H1 (cell line): ENCODE measurements at regions not wholly inside any gene's neighbourhood (a gene's known extent, or its start where the extent isn't known, plus 50 kb on each side); places are given as distances from the start of the nearest gene placed in this dataset.

ENCODE experiments used
- CTCF ChIA-PET: fragments of 300-600 bp; sonication (Branson Sonifier 250); formaldehyde crosslinking; loops from one replicate; lab custom pipeline; 2021; ENCODE audit not compliant: partially characterized antibody; lab: Charles Lee
- POLR2A ChIA-PET: fragments of 300-600 bp; sonication (Branson Sonifier 250); formaldehyde crosslinking; loops from one replicate; lab custom pipeline; 2021; ENCODE audit warnings: inconsistent platforms; ENCODE audit not compliant: partially characterized antibody; lab: Charles Lee
- DNase-seq, 2 experiments: peaks; one replicate each; pipeline versions ENCODE4 v3.0.0 to v3.0.0-alpha.2; 2010 to 2022; ENCODE audit warnings: low spot score in 2 of 2, low read depth in 1 of 2, mixed read lengths in 1 of 2
- FAIRE-seq: peaks from 2 replicates; lab custom pipeline; 2011; peaks lifted over from hg19 to GRCh38; lab: Jason Lieb, UNC
- H2AFZ ChIP-seq: 2 replicates; pipeline ENCODE4 v1.8.1; 2012; ENCODE audit warnings: low read length, inconsistent platforms
- H2AK5ac ChIP-seq: 2 replicates; pipeline ENCODE4 v1.6.1; 2013; ENCODE audit warnings: low read depth, low read length
- H2BK120ac ChIP-seq: replicated peaks from 2 replicates; pipeline ENCODE3; 2013; ENCODE audit warnings: low read depth, low read length, inconsistent platforms
- H2BK12ac ChIP-seq: 2 replicates; pipeline ENCODE4 v1.6.1; 2013; ENCODE audit warnings: low read depth, low read length
- H2BK15ac ChIP-seq: 2 replicates; pipeline ENCODE4 v1.6.1; 2013; ENCODE audit warnings: low read length
- H2BK20ac ChIP-seq: 2 replicates; pipeline ENCODE4 v1.6.1; 2013; ENCODE audit warnings: low read length
- H2BK5ac ChIP-seq: 2 replicates; pipeline ENCODE4 v1.6.1; 2013; ENCODE audit warnings: low read depth, low read length
- H3K14ac ChIP-seq: 2 replicates; pipeline ENCODE4 v1.6.1; 2013; ENCODE audit warnings: inconsistent platforms; ENCODE audit not compliant: insufficient read length
- H3K18ac ChIP-seq: 2 replicates; pipeline ENCODE4 v1.6.1; 2013; ENCODE audit warnings: low read length; ENCODE audit errors: extremely low read depth
- H3K23ac ChIP-seq: 2 replicates; pipeline ENCODE4 v1.6.1; 2013; ENCODE audit warnings: inconsistent platforms; ENCODE audit not compliant: insufficient read length
- H3K23me2 ChIP-seq: 2 replicates; pipeline ENCODE4 v1.6.1; 2013; ENCODE audit warnings: low read depth, low read length
- H3K27ac ChIP-seq: 2 replicates; pipeline ENCODE4 v1.6.1; 2011; ENCODE audit warnings: low read depth, low read length, inconsistent platforms
- H3K27me3 ChIP-seq, 4 experiments: replicated peaks in 1 of 4; 1 replicate in 1 of 4; 2 replicates in 3 of 4; pipeline versions ENCODE4 v1.6.1 to v1.8.1; 2011 to 2013; ENCODE audit warnings: low read length in 3 of 4, mild to moderate bottlenecking in 3 of 4, inconsistent platforms in 2 of 4, mixed read lengths in 2 of 4, moderate library complexity in 1 of 4; ENCODE audit not compliant: control insufficient read depth in 3 of 4, insufficient read depth in 3 of 4; ENCODE audit errors: extremely low read depth in 1 of 4
- H3K36me3 ChIP-seq, 4 experiments: 2 replicates each; pipeline versions ENCODE4 v1.6.1 to v1.8.1; 2011 to 2013; ENCODE audit warnings: mild to moderate bottlenecking in 4 of 4, low read length in 3 of 4, moderate library complexity in 2 of 4, control low read depth in 1 of 4, inconsistent platforms in 1 of 4; ENCODE audit not compliant: insufficient read depth in 4 of 4, control insufficient read depth in 2 of 4
- H3K4ac ChIP-seq: replicated peaks from 2 replicates; pipeline ENCODE3; 2013; ENCODE audit warnings: low read length, low read depth, mixed read lengths, inconsistent platforms; ENCODE audit not compliant: insufficient read length
- H3K4me1 ChIP-seq, 4 experiments: replicated peaks in 1 of 4; 1 replicate in 1 of 4; 2 replicates in 3 of 4; pipeline versions ENCODE4 v1.6.1 to v1.8.1; 2011 to 2013; ENCODE audit warnings: low read length in 3 of 4, inconsistent platforms in 2 of 4, mixed read lengths in 1 of 4; ENCODE audit not compliant: insufficient read depth in 4 of 4, control insufficient read depth in 3 of 4
- H3K4me2 ChIP-seq, 2 experiments: 2 replicates each; pipeline versions ENCODE4 v1.6.1 to v1.8.1; 2011 to 2013; ENCODE audit warnings: low read depth in 2 of 2, low read length in 2 of 2, control low read depth in 1 of 2, inconsistent platforms in 1 of 2, mild to moderate bottlenecking in 1 of 2; ENCODE audit not compliant: insufficient read depth in 1 of 2
- H3K4me3 ChIP-seq, 4 experiments: fragments of 200-600, 300-600 bp in 1 of 4; sonication (generic), shearing (Covaris generic), sonication (Bioruptor Twin) in 1 of 4; 2 replicates each; pipeline versions ENCODE4 v1.5.1 to v1.8.1; 2011 to 2016; ENCODE audit warnings: low read length in 4 of 4, low read depth in 3 of 4, control low read depth in 2 of 4, inconsistent platforms in 2 of 4, mild to moderate bottlenecking in 2 of 4, mixed read lengths in 1 of 4, moderate library complexity in 1 of 4; ENCODE audit not compliant: insufficient read depth in 2 of 4; ENCODE audit errors: extremely low read depth in 1 of 4
- H3K56ac ChIP-seq: replicated peaks from 2 replicates; pipeline ENCODE3; 2013; ENCODE audit warnings: low read depth, mild to moderate bottlenecking, mixed read lengths, low read length, inconsistent platforms; ENCODE audit not compliant: insufficient read length
- H3K79me1 ChIP-seq: 2 replicates; pipeline ENCODE4 v1.6.1; 2013; ENCODE audit warnings: low read depth, low read length, control low read depth
- H3K79me2 ChIP-seq, 2 experiments: 2 replicates each; pipeline versions ENCODE4 v1.6.1 to v1.8.1; 2012 to 2013; ENCODE audit warnings: low read length in 2 of 2, mild to moderate bottlenecking in 2 of 2, inconsistent platforms in 1 of 2; ENCODE audit not compliant: insufficient read depth in 2 of 2, control insufficient read depth in 1 of 2
- H3K9ac ChIP-seq, 4 experiments: replicated peaks in 1 of 4; 1 replicate in 1 of 4; 2 replicates in 3 of 4; pipeline versions ENCODE4 v1.6.1 to v1.8.1; 2011 to 2013; ENCODE audit warnings: low read depth in 3 of 4, low read length in 3 of 4, control low read depth in 2 of 4, mild to moderate bottlenecking in 2 of 4, moderate library complexity in 2 of 4, inconsistent platforms in 1 of 4; ENCODE audit errors: extremely low read depth in 1 of 4
- H3K9me3 ChIP-seq, 2 experiments: 2 replicates each; pipeline versions ENCODE4 v1.6.1 to v1.8.1; 2012 to 2013; ENCODE audit warnings: mild to moderate bottlenecking in 2 of 2, moderate library complexity in 2 of 2, control low read depth in 1 of 2, inconsistent platforms in 1 of 2, low read depth in 1 of 2, low read length in 1 of 2, mixed read lengths in 1 of 2; ENCODE audit not compliant: insufficient read depth in 2 of 2
- H4K20me1 ChIP-seq, 2 experiments: replicated peaks in 1 of 2; 2 replicates each; pipeline versions ENCODE3 to v1.8.1; 2011 to 2013; ENCODE audit warnings: inconsistent platforms in 2 of 2, low read length in 2 of 2, mild to moderate bottlenecking in 1 of 2; ENCODE audit not compliant: insufficient read depth in 2 of 2, control insufficient read depth in 1 of 2
- H4K5ac ChIP-seq: 2 replicates; pipeline ENCODE4 v1.6.1; 2013; ENCODE audit warnings: low read length, low read depth, mixed read lengths, inconsistent platforms; ENCODE audit not compliant: insufficient read length
- H4K8ac ChIP-seq: 2 replicates; pipeline ENCODE4 v1.8.0; 2013; ENCODE audit warnings: mild to moderate bottlenecking, moderate library complexity, low read length, inconsistent platforms; ENCODE audit not compliant: insufficient read depth; ENCODE audit errors: extremely low read depth
- H4K91ac ChIP-seq: replicated peaks from 2 replicates; pipeline ENCODE3; 2013; ENCODE audit warnings: low read length, mixed read lengths, inconsistent platforms; ENCODE audit not compliant: insufficient read length
- ATF3 ChIP-seq: IDR thresholded peaks from 2 replicates; pipeline ENCODE4 v1.6.1; 2011; ENCODE audit warnings: low read depth, mild to moderate bottlenecking, low read length; ENCODE audit not compliant: insufficient read depth
- BRCA1 ChIP-seq: IDR thresholded peaks from 2 replicates; pipeline ENCODE4 v1.6.1; 2012; ENCODE audit warnings: low read depth, low read length, improper control_type of control experiment
- CTBP2 ChIP-seq: IDR thresholded peaks from 2 replicates; pipeline ENCODE4 v1.7.0; 2011; ENCODE audit warnings: borderline replicate concordance, mild to moderate bottlenecking, moderate library complexity, mixed read lengths, low read length; ENCODE audit not compliant: insufficient read depth, insufficient read length
- HDAC2 ChIP-seq, 2 experiments: fragments of 300-600 bp in 1 of 2; sonication (generic) in 1 of 2; IDR thresholded peaks; 2 replicates each; pipeline ENCODE4 v1.6.1; 2011 to 2012; ENCODE audit warnings: low read depth in 2 of 2, low read length in 2 of 2, mild to moderate bottlenecking in 2 of 2, moderate library complexity in 2 of 2, borderline replicate concordance in 1 of 2, inconsistent platforms in 1 of 2
- JUN ChIP-seq: IDR thresholded peaks from 2 replicates; pipeline ENCODE4 v1.6.1; 2011; ENCODE audit warnings: low read depth, mild to moderate bottlenecking, improper control_type of control experiment, low read length
- KDM5A ChIP-seq: fragments of 200-600 bp; IDR thresholded peaks from 2 replicates; pipeline ENCODE4 v1.7.1; 2012; ENCODE audit warnings: mild to moderate bottlenecking, low read length, inconsistent platforms, mixed read lengths
- NRF1 ChIP-seq: IDR thresholded peaks from 2 replicates; pipeline ENCODE4 v1.6.1; 2011; ENCODE audit warnings: mild to moderate bottlenecking, low read depth, low read length, improper control_type of control experiment
- RNF2 ChIP-seq: fragments of 200-900, 300-1000 bp; sonication (generic); IDR thresholded peaks from 2 replicates; pipeline ENCODE4 v1.7.1; 2016; ENCODE audit warnings: borderline replicate concordance, low read depth, mild to moderate bottlenecking, antibody characterized with exemption, low read length; ENCODE audit not compliant: poor library complexity, severe bottlenecking; ENCODE audit errors: missing control alignments
- SP1 ChIP-seq: IDR thresholded peaks from 2 replicates; pipeline ENCODE4 v1.6.1; 2011; ENCODE audit warnings: low read depth, low read length
- TAF7 ChIP-seq: optimal IDR thresholded peaks from 2 replicates; pipeline ENCODE3; 2011; ENCODE audit warnings: low read depth, mild to moderate bottlenecking, inconsistent platforms, low read length, moderate library complexity, borderline replicate concordance
- TBP ChIP-seq: IDR thresholded peaks from 2 replicates; pipeline ENCODE4 v1.6.1; 2011; ENCODE audit warnings: low read depth, low read length, improper control_type of control experiment
- TCF12 ChIP-seq: IDR thresholded peaks from 2 replicates; pipeline ENCODE4 v1.6.1; 2011; ENCODE audit warnings: low read depth, mild to moderate bottlenecking, low read length
- TEAD4 ChIP-seq: IDR thresholded peaks from 2 replicates; pipeline ENCODE4 v1.6.1; 2012; ENCODE audit warnings: low read depth, low read length, inconsistent platforms, mixed read lengths
- WGBS, 2 experiments: shearing (Covaris generic) in 1 of 2; methylation state at CpG; one replicate each; pipeline versions ENCODE4 v1.1.6 to v1.1.7; 2013 to 2015; ENCODE audit warnings: low lambda C conversion rate in 2 of 2, mixed read lengths in 2 of 2, inconsistent platforms in 1 of 2, low coverage in 1 of 2, missing lambda C conversion rate in 1 of 2; ENCODE audit not compliant: insufficient replicate concordance in 2 of 2, insufficient coverage in 1 of 2, insufficient read length in 1 of 2; ENCODE audit errors: extremely low coverage in 1 of 2, missing lambda C conversion rate in 1 of 2; 5-methylcytosine and 5-hydroxymethylcytosine counted together

- Histone ChIP-seq H3K79me1 (no peaks in the 10 kb centered on the region), H2BK5ac (no peak overlapping the region), H2BK20ac (no peak overlapping the region), H3K23me2 (no peaks in the 10 kb centered on the region), H3K56ac (no peak overlapping the region), H3K18ac (no peak overlapping the region), H3K4ac (no peak overlapping the region), H3K23ac (no peak overlapping the region), H3K9me3 (no peaks in the 10 kb centered on the region), H3K4me1 (peaks cover 0 to 14% (median 4%) of the 10 kb centered on the region in 4 experiments; a peak in 5 of 7 replicates), H3K14ac (no peak overlapping the region), H3K4me2 (no peak overlapping the region), H2AFZ (no peak overlapping the region), H3K36me3 (no peaks in the 10 kb centered on the region), H3K79me2 (no peaks in the 10 kb centered on the region), H4K8ac (no peak overlapping the region), H2BK120ac (no peak overlapping the region), H3K4me3 (no peak overlapping the region), H4K5ac (no peak overlapping the region), H4K91ac (no peak overlapping the region), H4K20me1 (no peaks in the 10 kb centered on the region), H3K27me3 (no peaks in the 10 kb centered on the region), H3K27ac (no peak overlapping the region), H3K9ac (no peak overlapping the region), H2BK12ac (no peak overlapping the region), H2AK5ac (no peak overlapping the region), H2BK15ac (no peak overlapping the region)
- FAIRE-seq (no peak), DNase-seq (no peak)
- TF ChIP-seq CTBP2: no peak
- TF ChIP-seq JUN: no peak
- TF ChIP-seq SP1: no peak
- no peak for TF ChIP-seq NRF1
- no peak for TF ChIP-seq TEAD4
- TF ChIP-seq TCF12: no peak
- no peak for TF ChIP-seq KDM5A
- TF ChIP-seq BRCA1: no peak
- TF ChIP-seq TAF7: no peak
- no peak for TF ChIP-seq RNF2
- no peak for TF ChIP-seq TBP
- no peak for TF ChIP-seq HDAC2 (IDR thresholded peaks at IDR 0.05; ENCODE audit: borderline replicate concordance in 1 of 2, low read depth in 2 of 2, low read length in 2 of 2)
- TF ChIP-seq ATF3: no peak
- CTCF ChIA-PET: no interaction called here
- WGBS, 2 experiments: 88% methylated on average over 1 of the region's 1 CpG; no CpG with 5 or more reads in 1 of the 2 experiments
- POLR2A ChIA-PET: no interaction called here
Observed at GRCh38 chr13:47038188-47038587, 141.3 kb upstream of the HTR2A start.
